ENCODE measurements at regions not wholly inside any gene's neighbourhood (a gene's known extent, or its start where the extent isn't known, plus 50 kb on each side); places are given as distances from the start of the nearest gene placed in this dataset.

GRCh38 chr13:103157434-103158145 is 91.4 kb upstream of the SLC10A2 start:
- in situ Hi-C loops (cut with MboI; ENCODE audit: low sequenced_read_pairs), result no loop called here
- H2AFZ ChIP-seq (replicated peaks; ENCODE audit: low read length, poor library complexity), result no peak overlapping the region
- DNase-seq (no peak), ATAC-seq (ENCODE audit: low read depth) (no peak)
- no peak overlapping the region for H2BK15ac ChIP-seq (ENCODE audit: low read depth, low read length)
- no peak overlapping the region for H2AK9ac ChIP-seq (replicated peaks; ENCODE audit: low read depth, low read length, poor library complexity)
- dilution Hi-C loops (cut with HindIII; ENCODE audit: low sequenced_read_pairs, unreplicated experiment), result no loop called here
- no CpG with 5 or more reads among the region's 2 CpGs for WGBS, 2 experiments (ENCODE audit: extremely low coverage in 2 of 2, insufficient read length in 1 of 2)
- H4K20me1 ChIP-seq (ENCODE audit: insufficient read depth, low read length), result no peaks in the 10 kb centered on the region
- H3K14ac ChIP-seq (replicated peaks; ENCODE audit: low read depth, low read length), result no peak overlapping the region
- ChIA-PET POLR2A (ENCODE audit: unreplicated experiment) (no interaction called here), CTCF (no interaction called here)
- no peak overlapping the region for H3K4me2 ChIP-seq (ENCODE audit: low read depth, low read length)
- no peak overlapping the region for H2BK5ac ChIP-seq (ENCODE audit: low read depth, low read length, poor library complexity, severe bottlenecking)
- TF ChIP-seq NFE2L2 (IDR thresholded peaks at IDR 0.05; ENCODE audit: low read depth, low read length) (no peak), BHLHE40 (IDR thresholded peaks at IDR 0.05; ENCODE audit: low read depth, low read length) (no peak), CHD1 (IDR thresholded peaks at IDR 0.05; ENCODE audit: low read depth, low read length) (no peak), POLR2A (IDR thresholded peaks at IDR 0.05; ENCODE audit: low read depth, low read length) (no peak), RAD21 (IDR thresholded peaks at IDR 0.05; ENCODE audit: low read length) (no peak), FOS (IDR thresholded peaks at IDR 0.05; ENCODE audit: low read depth, low read length) (no peak), CEBPB (IDR thresholded peaks at IDR 0.05; ENCODE audit: low read depth, low read length) (no peak), CTCF (conservative IDR thresholded peaks at IDR 0.05; ENCODE audit: low read depth, low read length) (no peak), RFX5 (IDR thresholded peaks at IDR 0.05; ENCODE audit: low read depth, low read length) (no peak), MAZ (IDR thresholded peaks at IDR 0.05; ENCODE audit: borderline replicate concordance, low read depth, low read length) (no peak), MXI1 (IDR thresholded peaks at IDR 0.05; ENCODE audit: borderline replicate concordance, low read depth, low read length) (no peak), USF2 (IDR thresholded peaks at IDR 0.05; ENCODE audit: low read depth, low read length) (no peak), SMC3 (IDR thresholded peaks at IDR 0.05; ENCODE audit: low read depth, low read length) (no peak)
- no peak overlapping the region for H2AK5ac ChIP-seq (ENCODE audit: low read depth, low read length)
- no peak overlapping the region for H3K4me3 ChIP-seq (ENCODE audit: insufficient read depth, low read depth, low read length)
- no peak overlapping the region for H3K18ac ChIP-seq (ENCODE audit: low read depth, low read length)
- no peak overlapping the region for H4K91ac ChIP-seq (ENCODE audit: insufficient read depth, low read depth, low read length)
- H3K36me3 ChIP-seq (ENCODE audit: control insufficient read depth, insufficient read depth, low read length), result no peaks in the 10 kb centered on the region
- no peak overlapping the region for H2BK120ac ChIP-seq (ENCODE audit: low read depth, low read length)
- H3K79me1 ChIP-seq (ENCODE audit: low read depth in 1 of 2, low read length in 2 of 2), result no peaks in the 10 kb centered on the region
- no peak overlapping the region for H3K4ac ChIP-seq (ENCODE audit: low read depth, low read length)
- no TSS peak for BruUV-seq (replicated peaks)
- H4K8ac ChIP-seq (ENCODE audit: low read depth in 2 of 2, low read length in 2 of 2), result no peak overlapping the region
- intact Hi-C loops (cut with micrococcal nuclease), result no loop called here
- no peaks in the 10 kb centered on the region for H3K27me3 ChIP-seq (ENCODE audit: control insufficient read depth, insufficient read depth, low read length)
- H3K4me1 ChIP-seq (ENCODE audit: control insufficient read depth, insufficient read depth, low read length), result no peaks in the 10 kb centered on the region
- H2BK20ac ChIP-seq (ENCODE audit: low read depth, low read length), result no peak overlapping the region
- H3K23ac ChIP-seq (ENCODE audit: low read depth, low read length), result no peak overlapping the region
- no peak overlapping the region for H3K9ac ChIP-seq (ENCODE audit: low read depth, low read length)
- H4K5ac ChIP-seq (ENCODE audit: low read depth, low read length), result no peak overlapping the region
- no peaks in the 10 kb centered on the region for H3K9me1 ChIP-seq (ENCODE audit: insufficient read depth, low read length)
- H3K27ac ChIP-seq (ENCODE audit: insufficient read depth, low read length), result no peak overlapping the region
- H3K56ac ChIP-seq (ENCODE audit: extremely low read depth, insufficient read depth, low read length), result no peak overlapping the region
- H3K9me3 ChIP-seq (ENCODE audit: control insufficient read depth, insufficient read depth, low read length), result peaks cover 17% of the 10 kb centered on the region

Measured in IMR-90 (cell line).